CD1c-positive myeloid dendritic cell (primary cell): ENCODE measurements at regions not wholly inside any gene's neighbourhood (a gene's known extent, or its start where the extent isn't known, plus 50 kb on each side); places are given as distances from the start of the nearest gene placed in this dataset.
"Not testable (repeated sequence)": the region's sequence is repeated elsewhere in the genome, so short reads cannot be mapped to it uniquely, and the experiment has no call there.

ENCODE experiments used
- DNase-seq: peaks from one replicate; pipeline ENCODE4 v3.0.0-alpha.2; 2016; ENCODE audit errors: extremely low spot score

GRCh38 chr15:20010759-20011158 is 530.8 kb downstream of the GOLGA6L6 start:
- not testable (repeated sequence) for DNase-seq

DNA sequence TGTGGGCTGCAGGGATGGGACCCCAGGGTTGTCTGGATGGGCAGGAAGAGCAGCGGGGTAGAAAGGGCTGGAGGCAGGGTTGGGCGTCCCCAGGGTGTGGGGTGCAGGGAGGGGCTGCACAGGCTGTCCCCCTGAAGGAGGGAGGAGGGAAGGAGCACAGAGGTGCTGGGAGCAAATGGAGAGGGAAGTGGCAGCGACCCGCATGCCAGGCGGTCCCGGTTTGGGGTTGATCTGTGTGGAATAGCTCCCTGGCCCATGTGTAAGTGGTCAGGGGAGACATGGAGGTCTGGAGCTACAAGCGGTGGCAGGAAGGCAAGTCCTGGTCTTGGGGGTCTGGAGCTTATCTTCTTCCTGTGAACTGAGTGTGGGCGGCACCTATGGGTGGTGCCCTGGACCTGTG is 532.0 kb downstream of the GOLGA6L6 start:
- not testable (repeated sequence) for DNase-seq

DNA sequence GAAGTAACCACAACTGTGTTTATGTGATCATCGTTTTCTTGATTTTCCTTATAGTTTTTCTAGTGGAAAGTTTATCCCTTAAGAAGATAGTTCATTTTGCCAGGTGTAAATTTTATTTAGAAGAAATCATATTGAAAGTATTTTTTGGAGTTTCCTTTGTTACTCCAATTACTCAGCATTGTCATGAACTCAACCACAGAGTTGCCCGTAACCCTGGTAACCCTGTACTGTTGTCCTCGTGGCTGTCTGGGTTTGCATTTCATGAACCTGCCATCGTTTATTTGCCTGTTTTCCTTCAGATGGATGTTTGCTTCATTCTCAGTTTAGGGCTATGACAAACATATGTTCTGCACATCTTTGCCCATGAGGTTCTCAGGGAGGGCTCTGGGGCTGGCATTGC is 534.3 kb downstream of the GOLGA6L6 start:
- DNase-seq, result not testable (repeated sequence)

- DNase-seq, result not testable (repeated sequence)
These were observed 538.1 kb downstream of the GOLGA6L6 start for GRCh38 chr15:20003471-20003870.

- not testable (repeated sequence) for DNase-seq
These were observed 539.0 kb downstream of the GOLGA6L6 start for GRCh38 chr15:20002560-20002959.

- not testable (repeated sequence) for DNase-seq
These were observed 544.9 kb downstream of the GOLGA6L6 start for GRCh38 chr15:19996574-19997194.

DNA sequence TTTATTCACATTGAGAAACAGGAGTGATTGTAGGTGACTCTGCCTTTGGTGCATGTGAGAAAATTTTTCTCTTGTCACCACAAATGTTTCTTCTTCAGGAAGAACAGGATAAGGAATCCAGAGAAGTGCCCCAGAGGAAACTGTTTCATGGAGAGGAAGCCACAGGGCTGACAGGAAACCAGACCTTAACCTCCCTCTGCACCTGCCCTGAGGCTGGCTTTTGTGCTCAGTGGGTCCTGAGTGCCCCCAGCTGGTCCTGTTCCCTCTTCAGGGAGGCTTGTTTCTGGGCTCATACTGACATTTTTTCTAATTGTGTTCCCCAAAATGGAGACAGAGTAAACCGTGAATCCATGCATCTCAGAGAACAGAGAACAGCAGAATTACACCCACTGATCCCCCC is 546.3 kb downstream of the GOLGA6L6 start:
- not testable (repeated sequence) for DNase-seq

DNA sequence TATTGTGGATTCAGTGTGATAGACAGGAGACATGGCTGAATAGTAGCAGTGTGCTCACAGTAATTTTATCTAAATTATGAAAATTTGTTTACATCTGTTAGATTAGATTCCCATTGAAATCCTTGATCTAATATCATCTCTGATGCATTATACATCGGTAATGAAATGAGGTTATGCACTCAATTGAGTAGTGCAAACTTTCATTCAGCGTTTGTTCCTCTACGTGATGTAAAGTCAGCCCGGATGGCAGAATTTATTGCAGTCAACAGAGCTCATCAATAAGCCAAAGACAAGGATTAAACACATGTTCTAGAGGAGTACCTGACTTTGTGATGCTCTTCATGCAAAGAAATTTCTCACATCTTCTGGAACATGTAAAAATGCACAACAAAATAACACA is 549.2 kb downstream of the GOLGA6L6 start:
- DNase-seq, result no peak

DNA sequence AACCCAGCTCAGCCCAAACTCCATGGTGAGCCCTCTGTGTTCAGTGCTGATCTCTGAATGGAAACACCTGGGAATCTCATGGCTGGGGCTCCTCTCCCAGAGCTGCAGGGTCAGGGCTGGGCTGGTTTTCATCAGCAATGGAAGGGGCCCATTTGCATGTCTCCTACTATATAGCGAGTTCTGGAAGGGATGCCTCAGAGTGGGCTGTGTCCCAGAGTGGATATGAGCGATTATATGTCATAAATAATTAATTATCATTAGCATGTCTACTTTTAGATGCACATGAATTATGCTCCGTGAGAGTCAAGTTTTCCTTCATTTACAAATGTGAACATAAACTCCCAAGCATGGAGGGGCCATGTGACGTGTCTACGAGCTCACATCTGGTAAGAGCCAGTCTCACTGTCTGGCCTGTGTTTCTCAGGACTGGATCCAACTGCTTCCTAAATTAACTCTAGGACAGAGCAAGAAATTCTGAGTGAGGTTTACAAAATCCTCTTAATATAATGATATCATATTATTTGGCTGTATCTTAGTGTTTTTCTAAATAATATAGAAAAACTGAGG is 553.4 kb downstream of the GOLGA6L6 start:
- no peak for DNase-seq

DNA sequence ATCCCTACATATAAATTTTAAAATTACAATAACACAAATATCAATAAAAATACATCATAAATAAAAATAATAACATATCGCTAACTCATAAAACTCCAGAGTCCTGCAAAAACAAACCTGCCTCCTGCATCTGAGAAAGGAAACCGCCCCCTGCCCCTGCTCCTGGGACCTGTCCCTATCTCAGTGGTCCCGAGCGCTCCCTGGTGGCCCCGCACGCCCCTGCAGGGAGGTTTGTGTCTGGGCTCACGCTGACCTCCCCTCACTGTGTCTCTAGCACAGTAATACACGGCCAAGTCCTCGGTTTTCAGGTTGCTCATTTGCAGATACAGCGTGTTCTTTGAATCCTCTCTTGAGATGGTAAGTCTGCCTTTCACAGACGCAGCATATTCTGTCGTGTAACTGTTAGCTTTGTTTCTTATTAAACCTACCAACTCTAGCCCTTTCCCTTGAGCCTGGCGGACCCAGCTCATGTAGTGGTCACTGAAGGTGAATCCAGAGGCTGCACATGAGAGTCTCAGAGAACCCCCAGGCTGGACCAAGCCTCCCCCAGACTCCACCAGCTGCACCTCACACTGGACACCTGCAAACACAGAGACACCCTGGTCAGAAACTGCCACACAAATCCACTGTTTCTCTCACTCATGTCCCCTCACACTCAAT is 554.1 kb downstream of the GOLGA6L6 start:
- no peak for DNase-seq

GRCh38 chr15:19984101-19984500 is 557.5 kb downstream of the GOLGA6L6 start:
- DNase-seq, result no peak

DNA sequence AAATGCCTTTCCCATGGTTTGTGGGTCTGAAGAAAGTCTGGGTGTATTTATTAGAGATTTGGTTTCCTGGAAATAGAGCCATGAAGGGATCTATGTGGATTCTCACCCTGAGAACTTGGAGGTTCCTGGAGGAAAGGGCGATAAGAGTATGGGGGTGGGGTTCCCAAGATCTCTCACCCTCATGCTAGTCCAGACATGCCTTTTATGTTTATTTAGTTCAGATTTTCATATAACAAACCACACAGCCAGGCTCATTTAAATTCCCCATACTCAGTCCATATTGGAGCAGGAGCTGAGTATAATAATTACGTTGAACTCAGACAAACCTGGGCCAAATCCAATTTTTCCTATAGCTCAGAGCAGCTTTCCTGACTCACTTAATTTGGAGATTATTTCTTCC is 566.6 kb downstream of the GOLGA6L6 start:
- DNase-seq, result no peak

GRCh38 chr15:19973718-19974117 is 567.9 kb downstream of the GOLGA6L6 start:
- DNase-seq, result no peak

- DNase-seq, result not testable (repeated sequence)
These were observed 569.0 kb downstream of the GOLGA6L6 start for GRCh38 chr15:19972582-19972981.

- DNase-seq, result not testable (repeated sequence)
These were observed 576.0 kb downstream of the GOLGA6L6 start for GRCh38 chr15:19965574-19965973.

- not testable (repeated sequence) for DNase-seq
These were observed 577.1 kb downstream of the GOLGA6L6 start for GRCh38 chr15:19964480-19964879.

DNA sequence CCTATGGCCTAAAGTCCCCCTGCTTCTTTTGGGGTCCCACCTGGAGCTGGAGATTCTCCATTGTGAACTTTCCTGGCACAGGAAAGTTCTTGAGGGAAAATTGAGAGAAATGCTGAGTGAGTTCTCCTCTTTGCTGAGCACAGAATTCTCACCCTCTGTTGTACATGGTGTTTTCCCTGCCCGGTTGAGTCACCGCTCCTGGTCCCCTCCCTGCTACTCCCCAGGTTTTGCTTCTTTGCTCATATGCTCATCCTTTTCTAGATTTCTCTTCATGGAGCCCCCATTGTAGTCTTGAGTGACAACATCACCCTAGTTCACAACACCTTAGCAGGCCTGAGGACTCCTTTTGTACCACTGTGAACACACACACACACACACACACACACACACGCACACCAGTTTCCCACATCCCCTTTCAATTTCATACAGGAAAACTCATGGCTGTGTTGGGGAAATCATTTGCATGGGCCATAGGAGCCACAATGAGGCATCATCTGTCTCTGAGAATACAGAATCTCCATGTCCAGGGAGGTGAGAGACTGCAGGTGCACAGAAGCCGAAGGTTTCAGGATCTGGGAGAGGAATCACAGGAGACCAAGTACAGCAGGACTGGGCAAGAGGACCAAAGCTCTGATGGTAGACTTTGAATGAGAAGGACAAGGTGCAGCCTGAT is 585.3 kb downstream of the GOLGA6L6 start:
- no peak for DNase-seq

- DNase-seq, result no peak
These were observed 597.2 kb downstream of the GOLGA6L6 start for GRCh38 chr15:19944261-19944888.

DNA sequence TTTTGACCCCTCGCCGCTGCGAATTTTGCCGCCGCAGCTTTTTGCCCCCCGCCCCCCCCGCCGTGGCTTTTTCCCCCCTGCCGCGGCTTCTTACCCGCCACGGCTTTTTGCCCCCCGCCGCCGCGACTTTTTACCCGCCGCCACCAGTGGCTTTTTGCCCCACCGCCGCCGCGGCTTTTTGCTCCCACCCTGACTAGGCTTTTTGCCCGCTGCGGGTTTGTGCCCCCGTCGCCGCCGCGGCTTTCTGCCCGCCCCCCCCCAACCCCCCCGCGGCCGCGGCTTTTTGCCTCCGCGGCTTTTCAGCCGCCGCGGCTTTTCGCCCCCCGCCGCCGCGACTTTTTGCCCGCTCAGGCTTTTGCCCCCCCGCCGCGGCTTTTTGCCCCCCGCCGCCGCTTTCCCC is 598.1 kb downstream of the GOLGA6L6 start:
- DNase-seq, result no peak

DNA sequence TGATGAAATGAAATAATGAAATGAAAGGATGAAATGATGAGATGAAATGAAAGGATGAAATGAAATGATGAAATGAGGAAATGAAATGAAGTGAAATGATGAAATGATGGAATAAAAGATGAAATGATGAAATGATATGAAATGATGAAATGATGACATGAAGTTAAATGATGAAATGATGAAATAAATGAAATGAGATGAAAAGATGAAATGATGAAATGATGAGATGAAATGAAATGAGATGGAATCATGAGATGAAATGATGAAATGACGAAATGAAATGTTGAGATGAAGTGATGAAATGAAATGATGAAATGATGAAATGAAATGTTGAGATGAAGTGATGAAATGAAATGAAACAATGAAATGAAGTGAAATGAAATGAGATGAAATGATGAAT is 638.3 kb downstream of the GOLGA6L6 start:
- DNase-seq, result not testable (repeated sequence)

DNA sequence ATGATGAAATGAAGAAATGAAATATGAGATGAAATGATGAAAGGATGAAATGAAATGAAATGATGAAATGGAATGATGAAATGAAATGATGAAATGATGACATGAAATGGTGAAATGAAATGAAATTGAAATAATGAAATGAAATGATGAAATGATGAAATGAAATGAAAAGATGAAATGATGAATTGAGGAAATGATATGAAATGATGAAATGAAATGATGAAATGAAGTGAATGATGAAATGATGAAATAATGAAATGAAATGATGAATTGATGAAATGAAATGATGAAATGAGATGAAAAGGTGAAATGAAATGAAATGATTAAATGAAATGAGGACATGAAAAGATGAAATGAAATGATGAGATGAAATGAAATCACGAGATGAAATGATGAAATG is 639.2 kb downstream of the GOLGA6L6 start:
- DNase-seq, result not testable (repeated sequence)

- not testable (repeated sequence) for DNase-seq
These were observed 640.2 kb downstream of the GOLGA6L6 start for GRCh38 chr15:19901414-19901813.
